ENCODE measurements at regions not wholly inside any gene's neighbourhood (a gene's known extent, or its start where the extent isn't known, plus 50 kb on each side); places are given as distances from the start of the nearest gene placed in this dataset.

DNA sequence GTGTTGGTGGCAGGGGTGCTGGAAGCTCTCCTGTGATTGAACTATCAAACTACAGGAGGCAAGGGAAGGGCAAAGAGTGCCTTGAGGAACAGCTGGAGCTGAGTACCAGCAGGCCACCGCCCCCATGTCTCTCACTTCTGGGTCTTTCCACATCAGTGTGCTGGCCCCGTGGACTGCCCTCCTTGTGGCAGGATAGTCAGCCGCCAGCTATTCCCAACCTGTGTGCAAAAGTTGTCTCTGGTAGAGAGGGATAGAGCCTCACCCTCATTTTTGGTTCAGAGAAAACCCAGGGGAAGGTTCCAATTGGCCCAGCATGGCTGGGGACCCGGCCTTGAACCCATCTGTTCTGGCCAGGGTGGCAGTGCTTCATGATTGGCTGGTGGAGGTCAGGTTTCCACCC, 211.8 kb downstream of the IRF8 start:
- TF ChIP-seq POLR2A (IDR thresholded peaks at IDR 0.05; ENCODE audit: extremely low read depth, insufficient read length): no peak
- no peak for DNase-seq (ENCODE audit: low read depth)
- H3K4me3 ChIP-seq (ENCODE audit: low read depth, low read length): no peak overlapping the region

DNA sequence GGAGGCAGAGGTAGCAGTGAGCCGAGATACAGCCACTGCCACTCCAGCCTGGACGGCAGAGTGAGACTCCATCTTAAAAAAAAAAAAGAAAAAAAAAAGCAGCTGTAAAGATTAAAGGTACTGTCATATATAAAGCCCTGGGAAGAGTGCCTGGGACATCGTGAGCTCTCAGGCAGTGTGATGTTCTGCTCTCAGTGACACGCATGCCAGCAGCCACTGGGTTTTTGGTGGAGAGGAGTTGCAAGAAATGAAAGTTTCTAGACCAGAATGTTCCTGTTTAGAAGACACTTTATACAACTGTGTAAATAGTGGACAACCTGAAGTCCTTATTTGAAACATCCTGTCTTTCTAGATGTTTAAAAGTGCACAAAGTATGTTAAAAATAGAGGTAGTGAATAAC, 213.2 kb downstream of the IRF8 start:
- TF ChIP-seq POLR2A (IDR thresholded peaks at IDR 0.05; ENCODE audit: extremely low read depth, insufficient read length): no peak
- TF ChIP-seq, protein P1, sequence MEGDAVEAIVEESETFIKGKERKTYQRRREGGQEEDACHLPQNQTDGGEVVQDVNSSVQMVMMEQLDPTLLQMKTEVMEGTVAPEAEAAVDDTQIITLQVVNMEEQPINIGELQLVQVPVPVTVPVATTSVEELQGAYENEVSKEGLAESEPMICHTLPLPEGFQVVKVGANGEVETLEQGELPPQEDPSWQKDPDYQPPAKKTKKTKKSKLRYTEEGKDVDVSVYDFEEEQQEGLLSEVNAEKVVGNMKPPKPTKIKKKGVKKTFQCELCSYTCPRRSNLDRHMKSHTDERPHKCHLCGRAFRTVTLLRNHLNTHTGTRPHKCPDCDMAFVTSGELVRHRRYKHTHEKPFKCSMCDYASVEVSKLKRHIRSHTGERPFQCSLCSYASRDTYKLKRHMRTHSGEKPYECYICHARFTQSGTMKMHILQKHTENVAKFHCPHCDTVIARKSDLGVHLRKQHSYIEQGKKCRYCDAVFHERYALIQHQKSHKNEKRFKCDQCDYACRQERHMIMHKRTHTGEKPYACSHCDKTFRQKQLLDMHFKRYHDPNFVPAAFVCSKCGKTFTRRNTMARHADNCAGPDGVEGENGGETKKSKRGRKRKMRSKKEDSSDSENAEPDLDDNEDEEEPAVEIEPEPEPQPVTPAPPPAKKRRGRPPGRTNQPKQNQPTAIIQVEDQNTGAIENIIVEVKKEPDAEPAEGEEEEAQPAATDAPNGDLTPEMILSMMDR (IDR thresholded peaks at IDR 0.05; ENCODE audit: low read depth, low read length): no peak
- TF ChIP-seq, protein P2, sequence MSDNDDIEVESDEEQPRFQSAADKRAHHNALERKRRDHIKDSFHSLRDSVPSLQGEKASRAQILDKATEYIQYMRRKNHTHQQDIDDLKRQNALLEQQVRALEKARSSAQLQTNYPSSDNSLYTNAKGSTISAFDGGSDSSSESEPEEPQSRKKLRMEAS (IDR thresholded peaks at IDR 0.05; ENCODE audit: low read depth, low read length): no peak
- TF ChIP-seq MYC (IDR thresholded peaks at IDR 0.05; ENCODE audit: low read depth, low read length): no peak
- no peak for DNase-seq (ENCODE audit: low read depth)
- no peak overlapping the region for H3K4me3 ChIP-seq (ENCODE audit: low read depth, low read length)

DNA sequence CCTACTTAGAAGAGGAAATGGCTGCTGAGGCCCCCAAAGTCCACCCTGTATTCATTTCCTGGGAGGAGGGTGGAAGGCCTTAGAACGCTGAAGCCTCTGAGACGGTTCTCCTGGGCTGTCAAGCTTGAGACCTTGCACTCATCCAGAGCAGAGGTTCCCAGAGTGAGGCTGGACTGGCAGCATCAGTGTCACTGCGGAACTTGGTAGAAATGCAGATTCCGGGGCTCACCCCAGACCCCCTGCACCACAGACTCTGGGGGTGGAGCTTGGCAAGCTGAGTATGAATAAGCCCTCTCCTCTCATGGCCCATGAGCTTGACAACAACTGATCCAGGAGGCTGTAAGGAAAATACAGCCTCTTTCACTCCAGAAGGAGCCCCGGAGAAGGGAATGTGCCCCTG, 218.3 kb downstream of the IRF8 start:
- TF ChIP-seq MYC (IDR thresholded peaks at IDR 0.05; ENCODE audit: low read depth, low read length): no peak
- TF ChIP-seq, protein P1 (IDR thresholded peaks at IDR 0.05; ENCODE audit: low read depth, low read length): no peak
- TF ChIP-seq, protein P2 (IDR thresholded peaks at IDR 0.05; ENCODE audit: low read depth, low read length): no peak
- no peak for TF ChIP-seq POLR2A (IDR thresholded peaks at IDR 0.05; ENCODE audit: extremely low read depth, insufficient read length)
- no peak overlapping the region for H3K4me3 ChIP-seq (ENCODE audit: low read depth, low read length)
- DNase-seq (ENCODE audit: low read depth): no peak

DNA sequence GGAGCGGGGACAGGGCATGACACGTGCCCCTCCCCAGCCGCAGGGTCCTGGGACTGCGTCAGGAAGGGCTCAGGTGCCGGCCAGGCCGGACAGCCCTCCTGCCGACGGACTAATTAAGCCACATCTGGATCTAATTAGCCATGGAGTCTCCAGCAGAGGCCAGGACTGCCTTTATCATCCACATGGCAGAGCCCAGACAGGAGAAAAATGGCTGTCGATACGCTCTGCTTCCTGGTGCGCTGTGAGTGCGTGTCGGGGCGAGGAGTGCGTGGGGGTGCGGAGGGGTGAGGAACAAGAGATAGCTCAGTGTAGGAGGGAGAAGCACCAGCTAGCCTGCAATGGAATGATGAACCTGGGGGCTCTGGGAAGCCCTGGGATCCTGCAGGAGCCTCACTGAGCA, 218.8 kb downstream of the IRF8 start:
- TF ChIP-seq POLR2A (IDR thresholded peaks at IDR 0.05; ENCODE audit: extremely low read depth, insufficient read length): no peak
- TF ChIP-seq, protein P2 (IDR thresholded peaks at IDR 0.05; ENCODE audit: low read depth, low read length): no peak
- TF ChIP-seq, protein P1 (IDR thresholded peaks at IDR 0.05; ENCODE audit: low read depth, low read length): no peak
- TF ChIP-seq MYC (IDR thresholded peaks at IDR 0.05; ENCODE audit: low read depth, low read length): no peak
- no peak for DNase-seq (ENCODE audit: low read depth)
- no peak overlapping the region for H3K4me3 ChIP-seq (ENCODE audit: low read depth, low read length)

DNA sequence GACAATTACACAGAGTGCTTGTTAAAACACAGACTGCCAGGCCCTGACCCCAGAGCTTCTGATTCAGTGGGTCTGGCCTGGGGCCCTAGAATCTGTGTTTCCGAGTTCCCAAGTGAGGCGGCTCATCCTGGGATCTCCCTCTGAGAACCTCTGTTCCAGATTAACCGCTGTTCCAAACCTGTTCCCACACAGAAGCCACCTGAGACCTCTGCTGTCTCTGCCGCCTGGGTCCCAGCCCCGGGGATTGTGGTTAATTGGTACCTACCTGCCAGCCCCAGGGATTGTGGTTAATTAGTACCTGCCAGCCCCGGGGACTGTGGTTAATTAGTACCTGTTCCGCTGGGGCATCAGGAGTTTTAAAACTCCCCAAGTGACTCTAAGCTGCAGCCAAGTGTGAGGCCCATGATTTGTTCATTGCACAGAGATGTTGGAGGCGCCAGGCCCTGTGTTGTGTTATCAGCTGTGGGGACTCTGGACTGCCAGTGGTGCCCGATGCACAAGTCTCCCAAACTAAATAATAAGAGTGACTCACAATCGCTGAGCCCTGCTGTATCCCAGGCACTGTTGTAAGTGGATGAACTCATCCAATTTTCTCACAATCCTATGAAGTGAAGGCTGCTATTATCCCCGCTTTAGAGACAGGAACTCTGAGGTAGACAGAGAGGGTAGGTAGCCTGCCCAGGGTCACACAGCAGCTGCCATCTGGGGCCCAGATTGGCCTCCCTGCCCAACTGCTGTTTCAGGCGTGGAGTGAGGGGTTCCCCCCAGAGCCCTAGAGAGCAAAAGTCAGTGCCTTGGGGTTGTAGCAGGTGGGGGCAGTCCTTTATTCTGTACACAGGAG, 219.7 kb downstream of the IRF8 start:
- no peak for DNase-seq (ENCODE audit: low read depth)
- TF ChIP-seq, protein P1 (IDR thresholded peaks at IDR 0.05; ENCODE audit: low read depth, low read length): no peak
- TF ChIP-seq MYC (IDR thresholded peaks at IDR 0.05; ENCODE audit: low read depth, low read length) (no peak), POLR2A (IDR thresholded peaks at IDR 0.05; ENCODE audit: extremely low read depth, insufficient read length) (no peak)
- TF ChIP-seq, protein P2 (IDR thresholded peaks at IDR 0.05; ENCODE audit: low read depth, low read length): no peak
- no peak overlapping the region for H3K4me3 ChIP-seq (ENCODE audit: low read depth, low read length)

DNA sequence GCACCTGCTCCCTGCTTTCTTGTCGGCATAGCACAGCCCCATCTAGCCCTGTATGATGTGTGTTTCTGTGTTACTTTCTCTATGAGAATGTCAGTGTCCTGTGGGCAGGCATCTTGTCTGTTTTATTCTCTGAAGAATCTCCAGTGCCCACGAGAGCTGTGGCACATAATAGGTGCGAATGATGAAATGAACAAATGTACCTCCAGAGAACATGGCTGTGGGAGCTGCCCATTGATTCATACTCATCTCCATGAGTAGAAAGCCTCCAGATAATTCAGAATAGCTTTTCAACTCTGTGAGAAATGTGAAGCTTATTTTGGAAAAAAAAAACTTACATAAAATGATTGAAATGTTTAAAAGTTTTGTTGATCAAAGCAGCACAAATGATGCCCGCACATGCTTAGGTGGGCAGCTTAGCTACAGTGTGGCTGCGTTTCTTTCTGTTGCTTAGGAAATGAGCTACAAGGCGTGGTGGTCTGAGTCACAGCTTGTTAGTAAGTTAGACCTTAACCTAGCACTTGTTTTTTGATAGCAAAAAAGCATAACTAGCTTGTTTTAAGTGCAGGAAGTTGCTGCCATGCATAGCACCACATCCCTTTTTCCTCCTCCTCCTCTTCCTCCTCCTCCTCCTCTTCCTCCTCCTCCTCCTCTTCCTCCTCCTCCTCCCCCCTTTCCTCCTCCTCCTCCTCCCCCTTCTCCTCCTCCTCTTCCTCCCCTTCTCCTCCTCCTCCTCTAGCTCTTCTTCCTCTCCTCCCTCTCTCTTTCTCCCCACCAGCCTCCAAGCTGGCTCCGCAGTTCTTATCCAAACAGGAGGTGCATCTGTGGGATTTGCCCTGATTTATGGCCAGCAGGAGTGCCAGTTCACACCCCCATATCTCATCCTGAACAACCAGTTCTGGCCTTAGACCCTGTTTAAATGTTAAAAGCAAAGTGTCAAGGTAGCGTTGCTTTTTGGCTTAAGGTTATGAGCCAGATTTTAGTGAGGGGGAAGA, 221.5 kb downstream of the IRF8 start:
- peak; percentile 35 for DNase-seq (ENCODE audit: low read depth)
- TF ChIP-seq, protein P2 (IDR thresholded peaks at IDR 0.05; ENCODE audit: low read depth, low read length): no peak
- no peak for TF ChIP-seq MYC (IDR thresholded peaks at IDR 0.05; ENCODE audit: low read depth, low read length)
- TF ChIP-seq POLR2A (IDR thresholded peaks at IDR 0.05; ENCODE audit: extremely low read depth, insufficient read length): no peak
- TF ChIP-seq, protein P1 (IDR thresholded peaks at IDR 0.05; ENCODE audit: low read depth, low read length): no peak

More for the DNA sequence above, 221.5 kb downstream of the IRF8 start:
- H3K4me3 ChIP-seq (ENCODE audit: low read depth, low read length): no peak overlapping the region
